ENCODE measurements at regions not wholly inside any gene's neighbourhood (a gene's known extent, or its start where the extent isn't known, plus 50 kb on each side); places are given as distances from the start of the nearest gene placed in this dataset.

DNA sequence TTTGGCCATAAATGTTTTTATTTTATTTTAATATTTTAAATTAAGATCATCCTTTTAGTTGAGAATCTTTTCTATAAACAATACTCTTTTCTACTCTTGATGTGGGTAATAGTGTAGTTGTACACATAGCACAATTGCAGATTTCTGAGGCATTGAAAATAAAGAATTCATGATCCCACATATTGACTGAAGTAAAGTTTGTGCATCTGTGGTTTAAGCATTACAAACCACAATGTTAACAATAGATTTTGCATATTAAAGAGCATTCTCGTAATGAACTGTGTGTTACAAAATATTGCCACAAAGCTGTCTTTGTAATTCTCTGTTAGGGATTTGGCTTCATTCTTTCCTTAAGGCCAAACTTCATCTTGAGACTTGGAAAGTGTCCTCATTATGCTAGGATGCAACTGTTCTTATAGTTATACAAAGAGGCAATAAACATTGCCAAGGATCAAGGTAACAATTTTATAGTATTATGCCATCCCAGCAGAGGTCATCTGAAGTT is 256.8 kb downstream of the OLFM3 start:
- TF ChIP-seq, protein P1, sequence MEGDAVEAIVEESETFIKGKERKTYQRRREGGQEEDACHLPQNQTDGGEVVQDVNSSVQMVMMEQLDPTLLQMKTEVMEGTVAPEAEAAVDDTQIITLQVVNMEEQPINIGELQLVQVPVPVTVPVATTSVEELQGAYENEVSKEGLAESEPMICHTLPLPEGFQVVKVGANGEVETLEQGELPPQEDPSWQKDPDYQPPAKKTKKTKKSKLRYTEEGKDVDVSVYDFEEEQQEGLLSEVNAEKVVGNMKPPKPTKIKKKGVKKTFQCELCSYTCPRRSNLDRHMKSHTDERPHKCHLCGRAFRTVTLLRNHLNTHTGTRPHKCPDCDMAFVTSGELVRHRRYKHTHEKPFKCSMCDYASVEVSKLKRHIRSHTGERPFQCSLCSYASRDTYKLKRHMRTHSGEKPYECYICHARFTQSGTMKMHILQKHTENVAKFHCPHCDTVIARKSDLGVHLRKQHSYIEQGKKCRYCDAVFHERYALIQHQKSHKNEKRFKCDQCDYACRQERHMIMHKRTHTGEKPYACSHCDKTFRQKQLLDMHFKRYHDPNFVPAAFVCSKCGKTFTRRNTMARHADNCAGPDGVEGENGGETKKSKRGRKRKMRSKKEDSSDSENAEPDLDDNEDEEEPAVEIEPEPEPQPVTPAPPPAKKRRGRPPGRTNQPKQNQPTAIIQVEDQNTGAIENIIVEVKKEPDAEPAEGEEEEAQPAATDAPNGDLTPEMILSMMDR (IDR thresholded peaks at IDR 0.05), result no peak
- no peak for TF ChIP-seq POLR2A (IDR thresholded peaks at IDR 0.05; ENCODE audit: low read length)
- TF ChIP-seq, protein P2, sequence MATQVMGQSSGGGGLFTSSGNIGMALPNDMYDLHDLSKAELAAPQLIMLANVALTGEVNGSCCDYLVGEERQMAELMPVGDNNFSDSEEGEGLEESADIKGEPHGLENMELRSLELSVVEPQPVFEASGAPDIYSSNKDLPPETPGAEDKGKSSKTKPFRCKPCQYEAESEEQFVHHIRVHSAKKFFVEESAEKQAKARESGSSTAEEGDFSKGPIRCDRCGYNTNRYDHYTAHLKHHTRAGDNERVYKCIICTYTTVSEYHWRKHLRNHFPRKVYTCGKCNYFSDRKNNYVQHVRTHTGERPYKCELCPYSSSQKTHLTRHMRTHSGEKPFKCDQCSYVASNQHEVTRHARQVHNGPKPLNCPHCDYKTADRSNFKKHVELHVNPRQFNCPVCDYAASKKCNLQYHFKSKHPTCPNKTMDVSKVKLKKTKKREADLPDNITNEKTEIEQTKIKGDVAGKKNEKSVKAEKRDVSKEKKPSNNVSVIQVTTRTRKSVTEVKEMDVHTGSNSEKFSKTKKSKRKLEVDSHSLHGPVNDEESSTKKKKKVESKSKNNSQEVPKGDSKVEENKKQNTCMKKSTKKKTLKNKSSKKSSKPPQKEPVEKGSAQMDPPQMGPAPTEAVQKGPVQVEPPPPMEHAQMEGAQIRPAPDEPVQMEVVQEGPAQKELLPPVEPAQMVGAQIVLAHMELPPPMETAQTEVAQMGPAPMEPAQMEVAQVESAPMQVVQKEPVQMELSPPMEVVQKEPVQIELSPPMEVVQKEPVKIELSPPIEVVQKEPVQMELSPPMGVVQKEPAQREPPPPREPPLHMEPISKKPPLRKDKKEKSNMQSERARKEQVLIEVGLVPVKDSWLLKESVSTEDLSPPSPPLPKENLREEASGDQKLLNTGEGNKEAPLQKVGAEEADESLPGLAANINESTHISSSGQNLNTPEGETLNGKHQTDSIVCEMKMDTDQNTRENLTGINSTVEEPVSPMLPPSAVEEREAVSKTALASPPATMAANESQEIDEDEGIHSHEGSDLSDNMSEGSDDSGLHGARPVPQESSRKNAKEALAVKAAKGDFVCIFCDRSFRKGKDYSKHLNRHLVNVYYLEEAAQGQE (IDR thresholded peaks at IDR 0.05), result no peak
- no peak for TF ChIP-seq CBX2 (IDR thresholded peaks at IDR 0.05; ENCODE audit: borderline replicate concordance, low read depth)
- TF ChIP-seq RNF2 (IDR thresholded peaks at IDR 0.05; ENCODE audit: borderline replicate concordance, low read depth), result no peak
- TF ChIP-seq FOXS1 (CRISPR knock-in tag; IDR thresholded peaks at IDR 0.05), result no peak
- TF ChIP-seq EP300 (IDR thresholded peaks at IDR 0.05), result no peak

Data from A549 (cell line).